HUES64 (cell line): ENCODE measurements at regions not wholly inside any gene's neighbourhood (a gene's known extent, or its start where the extent isn't known, plus 50 kb on each side); places are given as distances from the start of the nearest gene placed in this dataset.

ENCODE experiments used
- H3K27ac ChIP-seq: 2 replicates; pipeline ENCODE4 v1.7.0; 2013; ENCODE audit warnings: low read depth, low read length, inconsistent platforms
- H3K27me3 ChIP-seq: 2 replicates; pipeline ENCODE4 v1.6.1; 2013; ENCODE audit warnings: mild to moderate bottlenecking, low read length; ENCODE audit not compliant: insufficient read depth
- H3K36me3 ChIP-seq: 2 replicates; pipeline ENCODE4 v1.6.1; 2013; ENCODE audit warnings: mild to moderate bottlenecking, low read length; ENCODE audit not compliant: insufficient read depth
- H3K4me1 ChIP-seq: 2 replicates; pipeline ENCODE4 v1.6.1; 2013; ENCODE audit warnings: mild to moderate bottlenecking, low read length, moderate library complexity; ENCODE audit not compliant: insufficient read depth
- H3K4me3 ChIP-seq: 2 replicates; pipeline ENCODE4 v1.5.1; 2013; ENCODE audit warnings: mild to moderate bottlenecking, low read length, moderate library complexity
- H3K9ac ChIP-seq: 2 replicates; pipeline ENCODE4 v1.6.1; 2013; ENCODE audit warnings: mild to moderate bottlenecking, low read depth, low read length
- H3K9me3 ChIP-seq: 2 replicates; pipeline ENCODE4 v1.6.1; 2013; ENCODE audit warnings: low read depth, low read length; ENCODE audit not compliant: insufficient read depth
- WGBS: fragments of 150-250, 120-280 bp; methylation state at CpG from one replicate; pipeline ENCODE4 v1.1.7; 2013; ENCODE audit warnings: missing lambda C conversion rate; 5-methylcytosine and 5-hydroxymethylcytosine counted together

GRCh38 chr5:100303216-100303615, 232.0 kb upstream of the FAM174A start:
- no peaks in the 10 kb centered on the region for H3K9me3 ChIP-seq
- H3K4me3 ChIP-seq: no peak overlapping the region
- no peaks in the 10 kb centered on the region for H3K36me3 ChIP-seq
- WGBS: no CpG with 5 or more reads among the region's 1 CpG
- H3K4me1 ChIP-seq: no peaks in the 10 kb centered on the region
- H3K9ac ChIP-seq: no peak overlapping the region
- H3K27me3 ChIP-seq: no peaks in the 10 kb centered on the region
- H3K27ac ChIP-seq: no peak overlapping the region

DNA sequence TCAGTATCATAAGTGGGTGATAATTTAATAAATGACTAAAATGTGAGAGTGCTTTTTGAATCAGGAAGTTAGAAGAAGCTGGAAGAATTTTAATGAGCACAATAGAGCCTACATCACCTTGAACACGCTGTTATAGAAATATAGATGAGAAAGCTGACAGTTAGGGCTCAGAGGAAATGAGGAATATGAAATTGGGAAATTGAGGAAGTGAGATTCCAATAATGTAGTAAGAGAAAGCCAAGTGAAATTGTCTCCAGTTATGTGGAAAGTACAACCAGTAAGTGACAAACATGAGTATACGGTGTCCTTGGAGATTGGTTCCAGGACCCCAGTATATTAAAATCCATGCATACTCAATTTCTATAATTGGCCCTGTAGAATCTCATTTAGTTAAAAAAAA, 235.9 kb upstream of the FAM174A start:
- H3K36me3 ChIP-seq: no peaks in the 10 kb centered on the region
- no peak overlapping the region for H3K4me3 ChIP-seq
- H3K4me1 ChIP-seq: no peaks in the 10 kb centered on the region
- no peak overlapping the region for H3K27ac ChIP-seq
- WGBS: 89% methylated on average over 2 of the region's 2 CpGs
- no peak overlapping the region for H3K9ac ChIP-seq
- no peaks in the 10 kb centered on the region for H3K9me3 ChIP-seq
- no peaks in the 10 kb centered on the region for H3K27me3 ChIP-seq

- no peaks in the 10 kb centered on the region for H3K4me1 ChIP-seq
- no peak overlapping the region for H3K4me3 ChIP-seq
- no peaks in the 10 kb centered on the region for H3K9me3 ChIP-seq
- H3K27ac ChIP-seq: no peak overlapping the region
- H3K27me3 ChIP-seq: no peaks in the 10 kb centered on the region
- no peak overlapping the region for H3K9ac ChIP-seq
- no peaks in the 10 kb centered on the region for H3K36me3 ChIP-seq
Measured at GRCh38 chr5:100276071-100276470, 259.1 kb upstream of the FAM174A start.

GRCh38 chr5:100275631-100276030, 259.5 kb upstream of the FAM174A start:
- H3K9ac ChIP-seq: no peak overlapping the region
- H3K27ac ChIP-seq: no peak overlapping the region
- no peak overlapping the region for H3K4me3 ChIP-seq
- 90% methylated on average over 1 of the region's 1 CpG for WGBS
- no peaks in the 10 kb centered on the region for H3K9me3 ChIP-seq
- no peaks in the 10 kb centered on the region for H3K4me1 ChIP-seq
- H3K27me3 ChIP-seq: no peaks in the 10 kb centered on the region
- no peaks in the 10 kb centered on the region for H3K36me3 ChIP-seq

- no peaks in the 10 kb centered on the region for H3K27me3 ChIP-seq
- no peaks in the 10 kb centered on the region for H3K4me1 ChIP-seq
- H3K27ac ChIP-seq: no peak overlapping the region
- H3K9ac ChIP-seq: no peak overlapping the region
- H3K4me3 ChIP-seq: no peak overlapping the region
- 95% methylated on average over 2 of the region's 2 CpGs for WGBS
- H3K36me3 ChIP-seq: no peaks in the 10 kb centered on the region
- no peaks in the 10 kb centered on the region for H3K9me3 ChIP-seq
Measured at GRCh38 chr5:100273846-100274580, 261.2 kb upstream of the FAM174A start.

DNA sequence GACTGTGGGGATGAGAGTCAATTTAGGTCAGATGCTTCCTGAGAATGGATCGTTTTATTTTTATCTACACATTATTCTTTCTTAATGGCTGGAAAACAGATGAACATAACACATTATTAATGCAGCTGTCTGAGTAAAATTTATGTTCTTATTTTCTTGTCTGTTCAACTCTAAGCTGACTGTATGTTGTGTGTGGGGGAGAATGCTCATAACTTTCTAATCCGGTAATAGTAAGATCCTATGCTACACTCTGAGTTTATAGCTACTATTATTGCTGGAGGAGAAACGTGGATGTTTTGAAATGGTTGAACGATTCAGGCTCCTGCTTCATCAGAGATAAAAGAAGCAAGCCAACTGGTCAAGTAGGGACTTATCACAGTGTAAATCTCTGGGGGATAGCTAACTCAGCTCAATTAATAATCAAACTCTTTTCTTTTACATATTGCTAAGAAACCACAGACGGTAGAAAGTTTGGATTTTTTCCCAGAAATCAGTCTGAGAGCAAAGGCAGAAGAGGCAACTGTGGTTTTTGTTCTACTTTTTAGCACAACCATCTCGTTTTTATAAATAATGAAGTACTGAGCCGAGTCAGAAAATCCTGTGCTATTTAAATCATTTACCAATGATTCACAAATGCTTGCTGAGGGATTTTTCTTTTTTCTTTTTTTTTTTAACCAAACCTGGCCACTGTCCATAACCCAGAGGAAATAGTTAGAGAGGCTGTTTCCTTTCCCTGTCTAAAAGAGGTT, 265.0 kb upstream of the FAM174A start:
- Histone ChIP-seq H3K9ac (no peak overlapping the region), H3K4me3 (no peak overlapping the region), H3K4me1 (no peaks in the 10 kb centered on the region), H3K27ac (no peak overlapping the region), H3K27me3 (no peaks in the 10 kb centered on the region), H3K9me3 (no peaks in the 10 kb centered on the region), H3K36me3 (no peaks in the 10 kb centered on the region)
- 89% methylated on average over 6 of the region's 7 CpGs for WGBS

DNA sequence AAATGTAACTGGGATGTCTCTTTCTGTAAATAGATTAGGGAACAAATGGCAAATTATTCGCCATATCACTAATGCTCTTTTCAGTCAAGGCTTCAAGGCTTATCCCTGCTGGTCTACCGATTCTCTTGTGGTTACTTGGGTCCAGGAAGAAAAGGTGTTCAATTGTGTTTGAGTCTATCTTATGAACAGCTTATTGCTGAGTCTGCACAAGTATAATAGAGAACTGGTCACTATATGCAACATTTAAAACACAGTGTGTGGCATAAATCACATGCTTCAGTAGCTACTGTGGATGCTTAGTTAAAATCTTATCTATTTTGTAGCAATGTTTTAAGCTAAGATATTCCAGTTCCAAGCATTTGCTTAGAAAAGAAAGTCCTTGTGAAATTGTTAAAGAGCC, 274.2 kb upstream of the FAM174A start:
- Histone ChIP-seq H3K9ac (no peak overlapping the region), H3K9me3 (no peaks in the 10 kb centered on the region), H3K27me3 (no peaks in the 10 kb centered on the region), H3K36me3 (no peaks in the 10 kb centered on the region), H3K4me1 (no peaks in the 10 kb centered on the region), H3K4me3 (no peak overlapping the region), H3K27ac (no peak overlapping the region)
- 90% methylated on average over 2 of the region's 2 CpGs for WGBS

GRCh38 chr5:100252944-100253343, 282.2 kb upstream of the FAM174A start:
- no peak overlapping the region for H3K9ac ChIP-seq
- no peak overlapping the region for H3K27ac ChIP-seq
- H3K4me3 ChIP-seq: no peak overlapping the region

DNA sequence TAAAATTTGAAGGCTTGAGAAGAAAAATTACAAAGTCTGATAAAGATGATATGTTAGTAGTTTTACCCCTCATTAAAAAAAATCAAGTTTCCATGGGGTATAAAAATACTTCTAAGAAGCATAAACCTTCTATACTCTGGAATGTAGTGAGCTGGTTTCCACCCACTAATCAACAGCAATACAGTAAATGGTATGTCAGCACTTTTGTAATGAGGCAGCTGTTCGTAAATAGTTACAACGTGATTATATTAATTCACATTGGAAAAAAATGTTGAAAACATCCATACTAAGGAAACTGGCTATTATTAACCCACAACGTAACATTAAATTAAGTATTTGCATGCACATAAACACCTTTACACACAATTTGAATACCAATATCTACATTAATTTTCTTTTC, 283.1 kb upstream of the FAM174A start:
- Histone ChIP-seq H3K36me3 (no peaks in the 10 kb centered on the region), H3K4me3 (no peak overlapping the region), H3K9me3 (no peaks in the 10 kb centered on the region), H3K4me1 (no peaks in the 10 kb centered on the region), H3K27me3 (no peaks in the 10 kb centered on the region), H3K9ac (no peak overlapping the region), H3K27ac (no peak overlapping the region)
- 98% methylated on average over 3 of the region's 3 CpGs for WGBS

More at GRCh38 chr5:100252944-100253343, 282.2 kb upstream of the FAM174A start:
- H3K36me3 ChIP-seq: no peaks in the 10 kb centered on the region
- no peaks in the 10 kb centered on the region for H3K9me3 ChIP-seq
- H3K27me3 ChIP-seq: no peaks in the 10 kb centered on the region
- H3K4me1 ChIP-seq: no peaks in the 10 kb centered on the region

DNA sequence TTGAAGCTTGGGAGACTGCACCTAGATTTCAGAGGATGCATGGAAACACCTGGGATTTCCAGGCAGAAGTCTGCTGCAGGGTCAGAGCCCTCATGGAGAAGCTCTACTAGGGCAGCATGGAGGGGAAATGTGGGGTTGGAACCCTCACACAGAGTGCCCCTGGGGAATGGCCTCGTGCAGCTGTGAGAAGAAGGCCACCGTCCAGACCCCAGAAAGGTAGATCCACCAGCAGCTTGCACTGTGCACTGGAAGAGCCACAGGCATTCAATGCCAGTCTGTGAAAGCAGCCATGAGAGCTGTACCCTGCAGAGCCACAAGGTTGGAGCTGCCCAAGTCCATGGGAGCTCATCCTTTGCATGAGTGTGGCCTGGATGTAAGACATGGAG, 285.3 kb upstream of the FAM174A start:
- no peaks in the 10 kb centered on the region for H3K27me3 ChIP-seq
- H3K9me3 ChIP-seq: no peaks in the 10 kb centered on the region
- H3K4me3 ChIP-seq: no peak overlapping the region
- no peak overlapping the region for H3K27ac ChIP-seq
- H3K36me3 ChIP-seq: no peaks in the 10 kb centered on the region
- 98% methylated on average over 2 of the region's 2 CpGs for WGBS
- H3K4me1 ChIP-seq: no peaks in the 10 kb centered on the region
- no peak overlapping the region for H3K9ac ChIP-seq

DNA sequence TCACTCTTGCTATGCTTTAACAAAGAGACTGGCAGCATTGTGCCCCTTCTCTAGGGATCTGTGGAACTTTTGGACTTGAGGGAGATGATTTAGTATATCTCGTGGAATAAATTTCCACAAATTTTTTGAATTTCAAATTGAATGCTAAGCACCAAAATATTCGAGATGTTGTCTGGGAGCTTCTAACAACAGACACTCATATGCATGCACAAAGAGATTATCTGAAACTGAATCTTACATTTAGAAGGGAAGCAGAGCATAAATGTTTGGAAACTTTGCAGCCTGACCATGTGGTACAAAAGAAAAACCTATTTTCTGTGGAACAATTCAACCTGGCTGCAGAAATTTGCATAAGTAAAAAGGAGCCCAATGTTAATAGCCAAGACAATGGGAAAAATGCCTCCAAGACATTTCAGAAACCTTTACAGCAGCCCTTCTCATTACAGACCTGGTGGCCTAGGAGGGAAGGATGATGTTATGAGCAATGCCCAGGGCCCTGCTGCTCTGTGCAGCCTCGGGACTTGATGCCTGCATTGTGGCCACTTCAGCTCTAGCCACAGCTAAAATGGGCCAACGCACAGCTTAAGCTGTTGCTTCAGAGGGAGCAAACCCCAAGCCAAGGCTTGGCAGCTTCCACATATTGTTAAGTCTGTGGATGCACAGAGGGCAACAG, 285.8 kb upstream of the FAM174A start:
- 89% methylated on average over 4 of the region's 4 CpGs for WGBS

More for the DNA sequence above, 285.8 kb upstream of the FAM174A start:
- no peaks in the 10 kb centered on the region for H3K9me3 ChIP-seq
- no peaks in the 10 kb centered on the region for H3K4me1 ChIP-seq
- H3K27ac ChIP-seq: no peak overlapping the region
- no peak overlapping the region for H3K4me3 ChIP-seq
- H3K27me3 ChIP-seq: no peaks in the 10 kb centered on the region
- no peak overlapping the region for H3K9ac ChIP-seq
- no peaks in the 10 kb centered on the region for H3K36me3 ChIP-seq
